ENCODE measurements at regions not wholly inside any gene's neighbourhood (a gene's known extent, or its start where the extent isn't known, plus 50 kb on each side); places are given as distances from the start of the nearest gene placed in this dataset.

DNA sequence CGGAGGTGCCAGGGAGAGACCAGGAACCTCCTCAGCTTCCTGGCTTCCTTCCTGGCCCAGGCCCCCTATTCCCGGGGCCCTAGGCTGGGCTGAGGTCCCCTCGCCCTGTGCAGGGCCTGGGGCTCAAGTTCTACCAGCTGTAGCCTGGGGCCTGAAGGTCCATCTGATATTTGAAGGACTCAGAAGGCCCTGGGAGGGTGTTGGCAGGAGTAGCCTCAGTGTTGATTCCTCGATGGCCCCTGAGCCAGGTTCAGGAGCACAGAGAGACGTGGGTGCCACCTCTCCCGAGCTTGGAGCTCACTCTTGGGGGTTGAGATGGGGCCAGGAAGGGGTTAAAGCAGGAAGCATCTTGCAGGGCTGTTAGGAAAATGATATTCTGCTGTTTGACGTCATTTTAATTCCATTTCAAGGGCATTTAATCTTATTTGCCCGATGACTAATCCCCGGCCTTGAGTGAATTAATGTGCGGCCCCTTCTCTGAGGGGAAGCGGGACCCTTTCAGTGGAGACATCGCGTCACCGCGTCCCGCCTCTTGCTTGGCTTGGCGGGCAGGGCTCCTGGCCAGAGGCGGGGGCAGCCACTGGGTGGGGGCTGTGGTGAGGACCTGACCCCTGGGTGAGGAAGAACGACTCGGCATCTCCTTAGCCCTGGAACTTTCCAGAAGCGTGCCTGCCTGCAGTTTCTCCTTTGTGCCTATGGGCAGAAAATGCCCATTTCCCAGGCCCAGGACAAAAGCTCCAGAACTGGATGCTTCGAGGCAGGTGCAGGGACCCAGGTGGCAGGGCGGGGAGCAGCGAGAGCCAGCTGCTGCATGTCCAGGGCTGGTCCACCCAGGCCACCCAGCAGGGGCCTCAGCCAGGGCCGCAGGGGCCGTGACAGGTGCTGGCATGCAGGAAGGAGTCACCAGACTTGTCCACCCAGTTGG lies 158.3 kb downstream of the KIF26A start:
- no peak for TF ChIP-seq HEYL (CRISPR knock-in tag; IDR thresholded peaks at IDR 0.05)
- no peak for TF ChIP-seq NPAS2 (CRISPR knock-in tag; IDR thresholded peaks at IDR 0.05; ENCODE audit: borderline replicate concordance)
- TF ChIP-seq CEBPB (IDR thresholded peaks at IDR 0.05): no peak
- TF ChIP-seq ZC3H11A (IDR thresholded peaks at IDR 0.05): no peak
- TF ChIP-seq KDM1A (IDR thresholded peaks at IDR 0.05; ENCODE audit: low read depth): no peak
- TF ChIP-seq, protein P1, sequence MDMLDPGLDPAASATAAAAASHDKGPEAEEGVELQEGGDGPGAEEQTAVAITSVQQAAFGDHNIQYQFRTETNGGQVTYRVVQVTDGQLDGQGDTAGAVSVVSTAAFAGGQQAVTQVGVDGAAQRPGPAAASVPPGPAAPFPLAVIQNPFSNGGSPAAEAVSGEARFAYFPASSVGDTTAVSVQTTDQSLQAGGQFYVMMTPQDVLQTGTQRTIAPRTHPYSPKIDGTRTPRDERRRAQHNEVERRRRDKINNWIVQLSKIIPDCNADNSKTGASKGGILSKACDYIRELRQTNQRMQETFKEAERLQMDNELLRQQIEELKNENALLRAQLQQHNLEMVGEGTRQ (IDR thresholded peaks at IDR 0.05): no peak
- TF ChIP-seq SMC3 (IDR thresholded peaks at IDR 0.05): no peak
- no peak for TF ChIP-seq GATA3 (IDR thresholded peaks at IDR 0.05; ENCODE audit: borderline replicate concordance)
- no peak for TF ChIP-seq EP300 (IDR thresholded peaks at IDR 0.05)
- DNase-seq (ENCODE audit: low read depth in 1 of 2, low spot score in 1 of 2) (no peak), ATAC-seq (peak in 1 of 2 experiments; percentile 12; a peak in 3 of 6 replicates), FAIRE-seq (no peak)
- ChIA-PET POLR2A (no interaction called here), CTCF (interaction anchor here (1.2 to 1.4 kb wide), 2 partner anchors 26 to 267 kb away, joined by 3 read pairs; no protein-coding TSS in a partner anchor)
- Histone ChIP-seq H3K4me1 (peaks cover 21% of the 10 kb centered on the region), H3K9me3 (no peaks in the 10 kb centered on the region), H3K4me3 (no peak overlapping the region), H3K27ac (peak overlapping the region in 1 of 2 experiments; percentile 79; a peak in 3 of 6 replicates), H3K4me2 (0 out of 3 replicates have a peak overlapping the region, but pooled peaks have one; percentile 4)
- WGBS (ENCODE audit: missing lambda C conversion rate): 46% methylated on average over 22 of the region's 26 CpGs

DNA sequence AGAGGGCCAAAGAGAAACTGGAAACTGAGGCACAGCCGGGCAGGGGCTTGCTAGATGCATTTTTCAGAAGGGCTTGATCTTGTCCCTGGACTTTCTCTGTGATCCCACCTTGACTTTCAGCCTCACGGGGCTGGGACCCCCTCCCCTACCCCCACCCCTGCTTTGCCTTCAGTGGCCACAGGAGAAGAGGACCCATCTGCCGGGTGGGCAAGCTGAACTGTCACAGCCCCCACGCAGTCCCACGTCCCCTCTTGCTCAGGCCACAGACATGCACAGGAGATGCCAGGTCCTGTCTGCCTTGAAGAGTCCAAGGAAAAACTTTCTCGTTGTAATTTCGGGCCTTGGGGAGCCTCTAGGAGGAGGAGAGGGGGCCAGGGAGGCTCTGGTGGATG lies 158.9 kb downstream of the KIF26A start:
- no peak for ATAC-seq
- peaks cover 21% of the 10 kb centered on the region for H3K4me1 ChIP-seq
- H3K9me3 ChIP-seq: no peaks in the 10 kb centered on the region
- no peak overlapping the region for H3K4me2 ChIP-seq
- peak overlapping the region in 1 of 2 experiments; percentile 79; a peak in 3 of 6 replicates for H3K27ac ChIP-seq
- TF ChIP-seq CHD2 (IDR thresholded peaks at IDR 0.05; ENCODE audit: low read length, partially characterized antibody) (no peak), JUNB (IDR thresholded peaks at IDR 0.05) (no peak), ZSCAN20 (CRISPR knock-in tag; IDR thresholded peaks at IDR 0.05) (no peak), GATA3 (IDR thresholded peaks at IDR 0.05; ENCODE audit: borderline replicate concordance) (no peak), POLR2AphosphoS2 (conservative IDR thresholded peaks at IDR 0.05; ENCODE audit: low read length) (no peak), TFCP2L1 (CRISPR knock-in tag; IDR thresholded peaks at IDR 0.05) (no peak), SREBF2 (IDR thresholded peaks at IDR 0.05) (no peak), FOSB (CRISPR knock-in tag; IDR thresholded peaks at IDR 0.05) (no peak)
- TF ChIP-seq, protein P2, sequence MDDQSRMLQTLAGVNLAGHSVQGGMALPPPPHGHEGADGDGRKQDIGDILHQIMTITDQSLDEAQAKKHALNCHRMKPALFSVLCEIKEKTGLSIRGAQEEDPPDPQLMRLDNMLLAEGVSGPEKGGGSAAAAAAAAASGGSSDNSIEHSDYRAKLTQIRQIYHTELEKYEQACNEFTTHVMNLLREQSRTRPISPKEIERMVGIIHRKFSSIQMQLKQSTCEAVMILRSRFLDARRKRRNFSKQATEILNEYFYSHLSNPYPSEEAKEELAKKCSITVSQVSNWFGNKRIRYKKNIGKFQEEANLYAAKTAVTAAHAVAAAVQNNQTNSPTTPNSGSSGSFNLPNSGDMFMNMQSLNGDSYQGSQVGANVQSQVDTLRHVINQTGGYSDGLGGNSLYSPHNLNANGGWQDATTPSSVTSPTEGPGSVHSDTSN (IDR thresholded peaks at IDR 0.05): no peak
- TF ChIP-seq, protein P3, sequence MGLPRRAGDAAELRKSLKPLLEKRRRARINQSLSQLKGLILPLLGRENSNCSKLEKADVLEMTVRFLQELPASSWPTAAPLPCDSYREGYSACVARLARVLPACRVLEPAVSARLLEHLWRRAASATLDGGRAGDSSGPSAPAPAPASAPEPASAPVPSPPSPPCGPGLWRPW (IDR thresholded peaks at IDR 0.05): no peak
- TF ChIP-seq, protein P4, sequence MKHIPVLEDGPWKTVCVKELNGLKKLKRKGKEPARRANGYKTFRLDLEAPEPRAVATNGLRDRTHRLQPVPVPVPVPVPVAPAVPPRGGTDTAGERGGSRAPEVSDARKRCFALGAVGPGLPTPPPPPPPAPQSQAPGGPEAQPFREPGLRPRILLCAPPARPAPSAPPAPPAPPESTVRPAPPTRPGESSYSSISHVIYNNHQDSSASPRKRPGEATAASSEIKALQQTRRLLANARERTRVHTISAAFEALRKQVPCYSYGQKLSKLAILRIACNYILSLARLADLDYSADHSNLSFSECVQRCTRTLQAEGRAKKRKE (CRISPR knock-in tag; IDR thresholded peaks at IDR 0.05; ENCODE audit: low read depth): no peak
- TF ChIP-seq, protein P5, sequence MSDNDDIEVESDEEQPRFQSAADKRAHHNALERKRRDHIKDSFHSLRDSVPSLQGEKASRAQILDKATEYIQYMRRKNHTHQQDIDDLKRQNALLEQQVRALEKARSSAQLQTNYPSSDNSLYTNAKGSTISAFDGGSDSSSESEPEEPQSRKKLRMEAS (IDR thresholded peaks at IDR 0.05): no peak
- TF ChIP-seq, protein P6, sequence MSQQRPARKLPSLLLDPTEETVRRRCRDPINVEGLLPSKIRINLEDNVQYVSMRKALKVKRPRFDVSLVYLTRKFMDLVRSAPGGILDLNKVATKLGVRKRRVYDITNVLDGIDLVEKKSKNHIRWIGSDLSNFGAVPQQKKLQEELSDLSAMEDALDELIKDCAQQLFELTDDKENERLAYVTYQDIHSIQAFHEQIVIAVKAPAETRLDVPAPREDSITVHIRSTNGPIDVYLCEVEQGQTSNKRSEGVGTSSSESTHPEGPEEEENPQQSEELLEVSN (IDR thresholded peaks at IDR 0.05; ENCODE audit: borderline replicate concordance, low read depth): no peak
- no peak overlapping the region for H3K4me3 ChIP-seq
- no peak for DNase-seq (ENCODE audit: low read depth in 1 of 2, low spot score in 1 of 2)
- FAIRE-seq: no peak
- 34% methylated on average over 7 of the region's 7 CpGs for WGBS (ENCODE audit: missing lambda C conversion rate)
- CTCF ChIA-PET: interaction anchor here (0.7 to 1.2 kb wide), 2 partner anchors 27 to 203 kb away, joined by 3 read pairs; no protein-coding TSS in a partner anchor
- POLR2A ChIA-PET: no interaction called here

All from A549 (cell line).